ENCODE measurements at regions not wholly inside any gene's neighbourhood (a gene's known extent, or its start where the extent isn't known, plus 50 kb on each side); places are given as distances from the start of the nearest gene placed in this dataset.

DNA sequence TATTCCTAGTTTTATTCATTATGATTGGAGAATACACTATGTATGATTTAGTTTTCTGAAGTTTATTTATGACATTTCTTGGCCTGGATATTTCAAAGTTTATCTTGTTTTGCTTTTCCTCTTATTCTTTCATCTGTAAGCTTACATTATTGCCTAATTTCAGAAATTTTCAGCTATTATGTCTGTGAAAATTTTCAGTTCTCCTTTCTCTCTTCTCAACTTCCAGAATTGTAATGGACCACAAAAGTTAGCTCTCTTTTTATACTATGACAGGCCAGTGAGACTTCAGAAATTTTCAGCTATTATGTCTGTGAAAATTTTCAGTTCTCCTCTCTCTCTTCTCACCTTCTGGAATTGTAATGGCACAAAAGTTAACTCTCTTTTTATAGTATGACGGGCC lies 97.2 kb upstream of the SCN7A start:
- no peak overlapping the region for H3K27ac ChIP-seq (ENCODE audit: low read length)
- no peaks in the 10 kb centered on the region for H3F3A ChIP-seq (ENCODE audit: insufficient read depth, low read length, poor library complexity, severe bottlenecking)
- no peaks in the 10 kb centered on the region for H3K9me3 ChIP-seq (ENCODE audit: low read length)
- H3K4me3 ChIP-seq (ENCODE audit: low read length), result no peak overlapping the region
- H3K27me3 ChIP-seq (ENCODE audit: insufficient read depth, low read depth, low read length), result no peaks in the 10 kb centered on the region
- H2AFZ ChIP-seq (ENCODE audit: low read depth, low read length), result no peak overlapping the region
- no peaks in the 10 kb centered on the region for H3K79me2 ChIP-seq (replicated peaks; ENCODE audit: insufficient read depth, low read length)
- no peak for TF ChIP-seq RAD21 (conservative IDR thresholded peaks at IDR 0.05)
- no peak for TF ChIP-seq POLR2AphosphoS5 (IDR thresholded peaks at IDR 0.05)
- no peak for TF ChIP-seq TAF1 (IDR thresholded peaks at IDR 0.05; ENCODE audit: low read depth)
- TF ChIP-seq, protein P1, sequence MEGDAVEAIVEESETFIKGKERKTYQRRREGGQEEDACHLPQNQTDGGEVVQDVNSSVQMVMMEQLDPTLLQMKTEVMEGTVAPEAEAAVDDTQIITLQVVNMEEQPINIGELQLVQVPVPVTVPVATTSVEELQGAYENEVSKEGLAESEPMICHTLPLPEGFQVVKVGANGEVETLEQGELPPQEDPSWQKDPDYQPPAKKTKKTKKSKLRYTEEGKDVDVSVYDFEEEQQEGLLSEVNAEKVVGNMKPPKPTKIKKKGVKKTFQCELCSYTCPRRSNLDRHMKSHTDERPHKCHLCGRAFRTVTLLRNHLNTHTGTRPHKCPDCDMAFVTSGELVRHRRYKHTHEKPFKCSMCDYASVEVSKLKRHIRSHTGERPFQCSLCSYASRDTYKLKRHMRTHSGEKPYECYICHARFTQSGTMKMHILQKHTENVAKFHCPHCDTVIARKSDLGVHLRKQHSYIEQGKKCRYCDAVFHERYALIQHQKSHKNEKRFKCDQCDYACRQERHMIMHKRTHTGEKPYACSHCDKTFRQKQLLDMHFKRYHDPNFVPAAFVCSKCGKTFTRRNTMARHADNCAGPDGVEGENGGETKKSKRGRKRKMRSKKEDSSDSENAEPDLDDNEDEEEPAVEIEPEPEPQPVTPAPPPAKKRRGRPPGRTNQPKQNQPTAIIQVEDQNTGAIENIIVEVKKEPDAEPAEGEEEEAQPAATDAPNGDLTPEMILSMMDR (IDR thresholded peaks at IDR 0.05; ENCODE audit: poor library complexity, severe bottlenecking), result no peak
- TF ChIP-seq, protein P2, sequence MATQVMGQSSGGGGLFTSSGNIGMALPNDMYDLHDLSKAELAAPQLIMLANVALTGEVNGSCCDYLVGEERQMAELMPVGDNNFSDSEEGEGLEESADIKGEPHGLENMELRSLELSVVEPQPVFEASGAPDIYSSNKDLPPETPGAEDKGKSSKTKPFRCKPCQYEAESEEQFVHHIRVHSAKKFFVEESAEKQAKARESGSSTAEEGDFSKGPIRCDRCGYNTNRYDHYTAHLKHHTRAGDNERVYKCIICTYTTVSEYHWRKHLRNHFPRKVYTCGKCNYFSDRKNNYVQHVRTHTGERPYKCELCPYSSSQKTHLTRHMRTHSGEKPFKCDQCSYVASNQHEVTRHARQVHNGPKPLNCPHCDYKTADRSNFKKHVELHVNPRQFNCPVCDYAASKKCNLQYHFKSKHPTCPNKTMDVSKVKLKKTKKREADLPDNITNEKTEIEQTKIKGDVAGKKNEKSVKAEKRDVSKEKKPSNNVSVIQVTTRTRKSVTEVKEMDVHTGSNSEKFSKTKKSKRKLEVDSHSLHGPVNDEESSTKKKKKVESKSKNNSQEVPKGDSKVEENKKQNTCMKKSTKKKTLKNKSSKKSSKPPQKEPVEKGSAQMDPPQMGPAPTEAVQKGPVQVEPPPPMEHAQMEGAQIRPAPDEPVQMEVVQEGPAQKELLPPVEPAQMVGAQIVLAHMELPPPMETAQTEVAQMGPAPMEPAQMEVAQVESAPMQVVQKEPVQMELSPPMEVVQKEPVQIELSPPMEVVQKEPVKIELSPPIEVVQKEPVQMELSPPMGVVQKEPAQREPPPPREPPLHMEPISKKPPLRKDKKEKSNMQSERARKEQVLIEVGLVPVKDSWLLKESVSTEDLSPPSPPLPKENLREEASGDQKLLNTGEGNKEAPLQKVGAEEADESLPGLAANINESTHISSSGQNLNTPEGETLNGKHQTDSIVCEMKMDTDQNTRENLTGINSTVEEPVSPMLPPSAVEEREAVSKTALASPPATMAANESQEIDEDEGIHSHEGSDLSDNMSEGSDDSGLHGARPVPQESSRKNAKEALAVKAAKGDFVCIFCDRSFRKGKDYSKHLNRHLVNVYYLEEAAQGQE (IDR thresholded peaks at IDR 0.05; ENCODE audit: borderline replicate concordance), result no peak
- TF ChIP-seq EZH2 (IDR thresholded peaks at IDR 0.05; ENCODE audit: borderline replicate concordance, insufficient read depth, low read length, poor library complexity, severe bottlenecking), result no peak
- no peak for TF ChIP-seq MXI1 (conservative IDR thresholded peaks at IDR 0.05; ENCODE audit: poor library complexity, severe bottlenecking)
- TF ChIP-seq SMC3 (conservative IDR thresholded peaks at IDR 0.05; ENCODE audit: poor library complexity), result no peak
- no peak for TF ChIP-seq EP300 (conservative IDR thresholded peaks at IDR 0.05; ENCODE audit: poor library complexity, severe bottlenecking)
- no peak overlapping the region for H3K4me2 ChIP-seq (ENCODE audit: low read length)
- no peaks in the 10 kb centered on the region for H3K9me2 ChIP-seq (ENCODE audit: insufficient read depth, low read length)
- H3K36me3 ChIP-seq (ENCODE audit: insufficient read depth, low read length), result no peaks in the 10 kb centered on the region
- H4K20me1 ChIP-seq (ENCODE audit: insufficient read depth), result no peaks in the 10 kb centered on the region
- H3K9ac ChIP-seq (ENCODE audit: low read length), result no peak overlapping the region

DNA sequence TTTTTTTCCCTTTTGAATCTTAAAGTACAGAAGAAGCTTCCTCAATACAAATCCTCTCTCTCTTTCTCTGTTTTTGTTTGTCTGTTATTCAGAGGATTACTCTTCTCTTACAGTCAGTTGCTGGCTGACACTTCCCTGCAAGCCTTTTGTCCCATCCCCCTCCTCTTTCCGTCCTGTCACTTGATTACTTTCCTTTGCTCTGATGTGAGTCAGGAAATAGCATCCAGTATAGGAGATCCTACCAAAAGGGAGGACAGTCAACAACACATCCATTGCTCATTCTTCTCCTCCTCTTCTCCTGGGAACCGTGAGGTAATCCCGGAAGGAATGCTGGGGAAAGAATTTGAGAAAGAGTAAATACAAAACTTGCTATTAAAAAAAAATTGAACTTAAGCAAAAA lies 79.3 kb upstream of the SCN7A start:
- Histone ChIP-seq H3K9ac (ENCODE audit: low read length) (no peak overlapping the region), H4K20me1 (ENCODE audit: insufficient read depth) (no peaks in the 10 kb centered on the region), H3K9me3 (ENCODE audit: low read length) (no peaks in the 10 kb centered on the region), H3K79me2 (replicated peaks; ENCODE audit: insufficient read depth, low read length) (no peaks in the 10 kb centered on the region), H3K4me3 (ENCODE audit: low read length) (no peak overlapping the region), H3F3A (ENCODE audit: insufficient read depth, low read length, poor library complexity, severe bottlenecking) (no peaks in the 10 kb centered on the region), H3K4me2 (ENCODE audit: low read length) (no peak overlapping the region), H2AFZ (ENCODE audit: low read depth, low read length) (no peak overlapping the region), H3K27ac (ENCODE audit: low read length) (no peak overlapping the region), H3K9me2 (ENCODE audit: insufficient read depth, low read length) (no peaks in the 10 kb centered on the region), H3K36me3 (ENCODE audit: insufficient read depth, low read length) (no peaks in the 10 kb centered on the region), H3K27me3 (ENCODE audit: insufficient read depth, low read depth, low read length) (no peaks in the 10 kb centered on the region)
- TF ChIP-seq EP300 (conservative IDR thresholded peaks at IDR 0.05; ENCODE audit: poor library complexity, severe bottlenecking) (no peak), EZH2 (IDR thresholded peaks at IDR 0.05; ENCODE audit: borderline replicate concordance, insufficient read depth, low read length, poor library complexity, severe bottlenecking) (no peak), SMC3 (conservative IDR thresholded peaks at IDR 0.05; ENCODE audit: poor library complexity) (no peak), RAD21 (conservative IDR thresholded peaks at IDR 0.05) (no peak), TAF1 (IDR thresholded peaks at IDR 0.05; ENCODE audit: low read depth) (no peak), POLR2AphosphoS5 (IDR thresholded peaks at IDR 0.05) (no peak), MXI1 (conservative IDR thresholded peaks at IDR 0.05; ENCODE audit: poor library complexity, severe bottlenecking) (no peak)
- TF ChIP-seq, protein P2 (IDR thresholded peaks at IDR 0.05; ENCODE audit: borderline replicate concordance), result no peak
- TF ChIP-seq, protein P1 (IDR thresholded peaks at IDR 0.05; ENCODE audit: poor library complexity, severe bottlenecking), result no peak
